ENCODE measurements at regions not wholly inside any gene's neighbourhood (a gene's known extent, or its start where the extent isn't known, plus 50 kb on each side); places are given as distances from the start of the nearest gene placed in this dataset.

DNA sequence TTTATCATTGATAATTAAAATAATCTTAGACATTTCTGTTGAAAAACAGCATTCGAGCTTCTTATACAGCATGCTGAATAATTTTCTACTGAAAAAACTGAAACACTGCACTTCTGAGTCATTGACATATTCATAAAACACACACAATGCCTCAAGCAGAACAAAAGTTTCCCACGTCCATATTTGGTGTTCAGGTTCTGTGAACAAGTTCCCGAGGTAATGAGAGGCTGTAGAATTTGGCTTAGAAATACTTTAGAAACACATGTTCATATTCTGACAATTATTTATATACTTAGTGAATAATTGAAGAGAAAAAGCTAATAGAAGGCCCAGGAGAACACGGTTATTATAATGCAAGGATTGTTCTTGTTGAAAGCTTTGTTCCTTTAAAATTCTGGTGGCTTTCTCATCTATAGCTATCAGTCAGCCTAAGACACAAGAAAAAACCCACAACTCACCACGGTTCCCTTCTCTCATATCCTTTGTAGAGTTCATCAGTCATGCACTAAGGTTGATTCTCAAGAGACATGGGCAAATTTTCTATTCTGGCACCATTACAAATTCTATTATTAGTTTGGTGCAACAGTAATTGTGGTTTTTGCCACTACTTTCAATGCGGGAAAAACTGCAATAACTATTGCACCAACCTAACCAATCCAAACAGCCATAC, 194.4 kb downstream of the TMX3 start:
- DNase-seq, result no peak

GRCh38 chr18:68519336-68519735, 195.6 kb downstream of the TMX3 start:
- DNase-seq, result no peak

GRCh38 chr18:68509902-68510301, 205.0 kb downstream of the TMX3 start:
- DNase-seq, result no peak

GRCh38 chr18:68507781-68508180, 207.1 kb downstream of the TMX3 start:
- DNase-seq, result no peak

GRCh38 chr18:68505178-68505574, 209.7 kb downstream of the TMX3 start:
- no peak for DNase-seq

DNA sequence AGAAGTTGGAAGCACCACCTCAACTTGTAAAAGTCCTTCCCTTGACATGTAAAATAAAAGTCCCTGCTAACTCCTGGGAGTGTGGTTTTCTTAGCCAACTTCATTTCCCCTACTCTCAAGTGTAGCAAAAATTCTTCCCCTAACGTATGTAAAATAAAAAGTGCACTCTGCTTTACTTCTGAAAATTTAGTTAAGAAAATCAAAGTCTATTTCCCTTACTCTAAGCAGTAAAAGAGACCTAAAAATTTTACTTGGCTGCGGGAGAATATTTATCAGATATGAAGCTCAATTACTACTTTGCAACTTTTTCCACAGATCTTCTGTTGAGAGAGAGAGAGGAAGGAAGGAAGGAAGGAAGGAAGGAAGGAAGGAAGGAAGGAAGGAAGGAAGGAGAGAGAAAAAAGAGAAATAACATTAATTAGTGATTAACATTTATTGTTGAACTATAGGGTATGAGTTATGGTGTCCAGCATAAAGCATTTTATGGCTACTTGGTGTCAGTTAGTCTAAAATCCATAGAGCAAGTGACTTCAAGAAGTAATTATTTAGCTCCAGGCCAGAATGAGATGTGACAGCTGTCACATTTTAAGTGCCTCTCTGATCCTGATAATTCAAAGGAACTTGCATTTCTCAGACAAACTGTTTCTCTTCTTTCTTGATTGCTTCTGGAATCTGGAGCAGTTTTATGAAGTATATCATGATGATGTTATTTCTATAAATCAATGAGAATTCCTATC, 210.3 kb downstream of the TMX3 start:
- no peak for DNase-seq

DNA sequence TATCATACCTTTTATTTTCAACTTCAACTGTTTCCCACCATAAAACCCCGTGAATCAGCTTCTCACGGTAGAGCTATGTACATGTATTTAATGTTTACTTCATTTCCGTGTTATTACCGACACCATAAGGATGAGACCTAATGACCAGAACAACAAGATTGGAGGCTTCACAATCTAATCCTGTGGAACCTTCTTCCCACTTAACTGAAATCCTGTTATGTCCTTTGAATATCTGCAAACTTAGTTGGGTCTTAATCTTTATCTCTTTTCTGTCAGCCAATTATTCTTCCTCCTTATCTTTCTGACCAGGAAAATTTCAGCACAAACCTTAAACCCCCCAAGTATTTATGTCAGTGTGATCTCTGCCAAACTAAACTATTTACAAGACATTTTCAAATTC, 214.4 kb downstream of the TMX3 start:
- DNase-seq, result no peak

- DNase-seq, result no peak
These were observed 215.8 kb downstream of the TMX3 start for GRCh38 chr18:68499141-68499540.

DNA sequence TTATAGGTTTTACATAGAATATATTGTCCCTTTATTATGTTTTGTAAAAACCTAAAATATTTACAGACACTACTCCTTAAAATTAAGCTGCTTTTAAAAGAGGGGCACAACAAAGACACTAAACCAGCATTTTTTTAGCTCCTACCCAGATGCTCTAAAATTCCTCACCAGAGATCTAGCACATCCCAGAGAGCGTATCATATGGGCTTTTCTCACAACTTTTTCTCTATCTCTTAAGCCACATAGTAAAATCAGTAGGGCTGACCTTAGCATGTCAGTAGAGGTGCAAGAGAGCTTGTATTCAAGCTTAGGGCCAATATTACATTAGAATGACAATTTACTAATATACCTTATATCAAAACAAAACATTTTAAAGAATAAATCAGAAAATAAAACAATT, 216.3 kb downstream of the TMX3 start:
- DNase-seq, result no peak

- no peak for DNase-seq
These were observed 216.7 kb downstream of the TMX3 start for GRCh38 chr18:68498185-68498584.

- DNase-seq, result no peak
These were observed 219.9 kb downstream of the TMX3 start for GRCh38 chr18:68494802-68495581.

GRCh38 chr18:68489013-68489792, 225.7 kb downstream of the TMX3 start:
- DNase-seq, result no peak

DNA sequence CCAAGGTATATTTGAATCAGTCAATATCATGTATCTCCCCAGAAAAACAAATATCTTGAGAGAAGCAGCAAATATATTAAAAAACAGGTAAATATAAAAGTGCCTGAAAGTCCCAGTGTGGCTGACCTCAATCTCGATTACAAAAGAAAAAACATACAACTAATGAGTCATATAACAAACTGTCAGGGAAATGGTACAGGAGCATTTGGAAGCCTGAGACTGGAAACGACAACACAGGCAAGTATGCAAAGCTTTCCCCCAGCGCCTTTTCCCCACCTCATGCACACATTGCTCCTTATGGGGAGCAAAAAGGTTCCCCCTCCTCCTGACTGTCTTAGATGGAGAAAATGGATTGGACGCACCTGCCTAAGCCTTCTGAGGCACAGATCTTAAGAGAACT, 230.7 kb downstream of the TMX3 start:
- DNase-seq, result no peak

DNA sequence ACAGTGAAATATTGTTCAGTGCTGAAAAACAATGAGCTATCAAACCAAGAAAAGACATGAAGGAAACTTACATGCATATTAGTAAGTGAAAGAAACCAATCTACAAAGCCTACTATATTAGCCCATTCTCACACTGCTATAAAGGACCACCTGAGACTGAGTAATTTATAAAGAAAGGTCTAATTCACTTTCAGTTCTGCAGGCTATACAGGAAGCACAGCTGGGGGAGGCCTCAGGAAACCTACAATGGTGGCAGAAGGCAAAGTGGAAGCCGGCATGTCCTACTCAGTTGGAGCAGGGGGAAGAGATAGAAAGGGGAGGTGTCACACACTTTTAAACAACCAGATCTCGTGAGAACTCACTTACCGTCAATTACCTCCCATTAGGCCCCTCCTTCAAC, 232.1 kb downstream of the TMX3 start:
- DNase-seq, result no peak

DNA sequence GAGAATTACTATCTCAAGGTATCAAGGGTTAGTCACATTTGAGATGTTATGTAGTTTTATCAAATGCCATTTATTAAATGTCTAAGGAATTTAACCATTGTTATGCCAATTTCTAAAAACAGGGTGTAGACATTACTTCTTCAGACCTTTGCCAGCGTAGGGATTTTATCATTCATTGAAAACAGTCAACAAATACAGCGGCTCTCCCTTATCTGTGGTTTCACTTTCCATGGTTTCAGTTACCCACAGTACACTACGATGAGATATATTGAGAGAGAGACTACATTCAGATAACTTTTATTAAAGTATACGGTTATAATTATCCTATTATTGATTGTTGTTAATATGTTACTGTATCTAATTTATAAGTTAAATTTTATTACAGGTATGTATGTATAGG, 234.7 kb downstream of the TMX3 start:
- no peak for DNase-seq

DNA sequence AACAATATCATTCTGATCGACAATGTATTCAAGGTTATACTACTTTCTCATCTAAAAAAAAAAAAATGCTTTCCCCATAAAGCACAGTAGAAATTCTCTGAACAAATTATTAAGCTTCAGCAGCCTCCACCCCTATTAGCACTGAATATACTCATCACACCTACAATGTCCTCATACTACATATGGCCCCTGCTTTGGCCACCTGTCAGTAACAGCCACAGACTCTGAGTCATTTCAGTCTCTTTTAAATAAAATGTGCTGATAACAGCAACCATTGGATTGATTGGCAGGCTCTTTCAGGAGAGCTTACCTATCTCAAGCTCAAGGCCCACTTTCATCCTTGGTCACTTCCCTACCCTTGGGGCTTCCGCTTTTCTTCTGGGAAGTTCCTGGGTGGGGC, 236.7 kb downstream of the TMX3 start:
- DNase-seq, result no peak

DNA sequence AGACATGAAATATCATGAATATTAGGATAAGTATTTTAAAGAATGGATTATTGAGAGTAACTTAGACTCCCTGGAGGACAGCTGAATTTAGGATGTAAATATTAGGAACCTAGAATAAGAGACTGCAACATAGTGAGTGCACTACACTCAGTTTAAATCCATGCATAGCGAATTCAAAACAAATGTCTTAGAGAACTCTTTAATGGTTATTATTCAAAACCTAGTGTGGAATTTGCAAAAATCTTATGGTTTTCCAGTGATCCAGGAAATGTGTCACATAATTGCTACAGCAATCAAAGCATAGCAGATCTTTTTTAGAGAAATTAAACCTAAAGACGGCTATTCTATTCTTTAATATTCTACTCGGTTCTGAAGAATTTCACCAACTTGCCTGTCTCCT, 239.0 kb downstream of the TMX3 start:
- no peak for DNase-seq

DNA sequence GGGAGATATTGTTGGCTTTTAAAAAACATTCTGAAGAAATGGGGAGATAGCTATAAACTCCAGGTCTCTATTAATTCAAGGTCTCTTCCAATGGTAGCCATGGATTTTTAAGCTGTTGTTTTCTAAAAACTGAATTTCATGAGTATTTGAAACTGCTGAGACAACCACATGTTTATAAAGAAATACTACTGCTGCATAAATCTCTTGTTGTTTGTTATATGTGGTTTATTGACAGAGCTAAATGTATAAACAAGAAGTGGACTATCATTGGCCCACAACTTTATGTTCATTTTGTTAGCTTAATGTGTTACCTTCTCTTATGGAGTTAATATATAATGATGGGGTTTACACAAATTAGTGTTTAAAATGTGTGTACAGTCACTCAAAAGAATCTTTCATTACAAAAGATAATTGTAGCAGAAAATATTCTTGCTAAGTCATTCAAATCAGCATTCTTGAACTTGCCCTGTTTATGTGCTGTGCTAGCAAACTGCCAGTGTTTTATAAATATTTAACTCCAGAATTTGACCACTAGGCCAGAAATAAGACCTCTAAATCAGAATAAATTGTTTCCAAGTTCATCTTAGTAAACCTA, 242.1 kb downstream of the TMX3 start:
- DNase-seq, result no peak

GRCh38 chr18:68469049-68469625, 245.8 kb downstream of the TMX3 start:
- no peak for DNase-seq

- DNase-seq, result no peak
These were observed 247.0 kb downstream of the TMX3 start for GRCh38 chr18:68467957-68468356.

- no peak for DNase-seq
These were observed 247.6 kb downstream of the TMX3 start for GRCh38 chr18:68467329-68467728.

GRCh38 chr18:68466672-68467071, 248.2 kb downstream of the TMX3 start:
- no peak for DNase-seq
